ENCODE measurements at regions not wholly inside any gene's neighbourhood (a gene's known extent, or its start where the extent isn't known, plus 50 kb on each side); places are given as distances from the start of the nearest gene placed in this dataset.
"Not testable (repeated sequence)": the region's sequence is repeated elsewhere in the genome, so short reads cannot be mapped to it uniquely, and the experiment has no call there.

GRCh38 chrX:112931900-112932299 is 91.3 kb upstream of the AMOT start:
- no peak overlapping the region for H3K27ac Mint-ChIP-seq (ENCODE audit: low read depth, unreplicated experiment)
- no TSS peak for BruUV-seq (replicated peaks)
- peaks cover 38% of the 10 kb centered on the region for H3K27me3 Mint-ChIP-seq (ENCODE audit: insufficient read depth, unreplicated experiment)
- intact Hi-C loops (cut with micrococcal nuclease) = no loop called here
- no peaks in the 10 kb centered on the region for H3K36me3 Mint-ChIP-seq (ENCODE audit: insufficient read depth, unreplicated experiment)
- TF ChIP-seq CTCF (IDR thresholded peaks at IDR 0.05; ENCODE audit: unreplicated experiment) = no peak
- CTCF ChIA-PET = no interaction called here
- H3K9me3 Mint-ChIP-seq (ENCODE audit: unreplicated experiment) = no peaks in the 10 kb centered on the region
- DNase-seq (ENCODE audit: unreplicated experiment) = no peak
- no peak overlapping the region for H3K4me3 Mint-ChIP-seq (ENCODE audit: unreplicated experiment)
- POLR2A ChIA-PET = no interaction called here
- no peaks in the 10 kb centered on the region for H3K4me1 Mint-ChIP-seq (ENCODE audit: insufficient read depth, unreplicated experiment)

- H3K4me1 Mint-ChIP-seq (ENCODE audit: insufficient read depth, unreplicated experiment) = no peaks in the 10 kb centered on the region
- ChIA-PET CTCF (no interaction called here), POLR2A (no interaction called here)
- TF ChIP-seq CTCF (IDR thresholded peaks at IDR 0.05; ENCODE audit: unreplicated experiment) = no peak
- intact Hi-C loops (cut with micrococcal nuclease) = no loop called here
- H3K27ac Mint-ChIP-seq (ENCODE audit: low read depth, unreplicated experiment) = no peak overlapping the region
- H3K4me3 Mint-ChIP-seq (ENCODE audit: unreplicated experiment) = no peak overlapping the region
- no peaks in the 10 kb centered on the region for H3K9me3 Mint-ChIP-seq (ENCODE audit: unreplicated experiment)
- peaks cover 38% of the 10 kb centered on the region for H3K27me3 Mint-ChIP-seq (ENCODE audit: insufficient read depth, unreplicated experiment)
- no TSS peak for BruUV-seq (replicated peaks)
- no peak for DNase-seq (ENCODE audit: unreplicated experiment)
- no peaks in the 10 kb centered on the region for H3K36me3 Mint-ChIP-seq (ENCODE audit: insufficient read depth, unreplicated experiment)
Observed at GRCh38 chrX:112931478-112931877, 90.8 kb upstream of the AMOT start.

- H3K27ac Mint-ChIP-seq (ENCODE audit: low read depth, unreplicated experiment); BruUV-seq (replicated peaks); H3K4me3 Mint-ChIP-seq (ENCODE audit: unreplicated experiment); H3K4me1 Mint-ChIP-seq (ENCODE audit: insufficient read depth, unreplicated experiment); H3K36me3 Mint-ChIP-seq (ENCODE audit: insufficient read depth, unreplicated experiment); H3K9me3 Mint-ChIP-seq (ENCODE audit: unreplicated experiment); intact Hi-C loops (cut with micrococcal nuclease); POLR2A ChIA-PET; DNase-seq (ENCODE audit: unreplicated experiment); CTCF ChIA-PET: not testable (repeated sequence)
- H3K27me3 Mint-ChIP-seq (ENCODE audit: insufficient read depth, unreplicated experiment) = peaks cover 20% of the 10 kb centered on the region
Observed at GRCh38 chrX:112923381-112923780, 82.8 kb upstream of the AMOT start.

- Mint-ChIP-seq H3K27me3 (ENCODE audit: insufficient read depth, unreplicated experiment) (peaks cover 25% of the 10 kb centered on the region), H3K9me3 (ENCODE audit: unreplicated experiment) (no peaks in the 10 kb centered on the region), H3K36me3 (ENCODE audit: insufficient read depth, unreplicated experiment) (no peaks in the 10 kb centered on the region), H3K27ac (ENCODE audit: low read depth, unreplicated experiment) (no peak overlapping the region), H3K4me3 (ENCODE audit: unreplicated experiment) (no peak overlapping the region), H3K4me1 (ENCODE audit: insufficient read depth, unreplicated experiment) (no peaks in the 10 kb centered on the region)
- peak; percentile 1 for DNase-seq (ENCODE audit: unreplicated experiment)
- TF ChIP-seq CTCF (IDR thresholded peaks at IDR 0.05; ENCODE audit: unreplicated experiment) = peak; percentile 24
- ChIA-PET POLR2A (no interaction called here), CTCF (no interaction called here)
- intact Hi-C loops (cut with micrococcal nuclease) = loop anchor here (5.0 kb wide), 1 partner anchor 828 kb away; no protein-coding TSS in a partner anchor
- BruUV-seq (replicated peaks) = no TSS peak
Observed at GRCh38 chrX:112913807-112914206, 73.2 kb upstream of the AMOT start.

GRCh38 chrX:112910418-112910817 is 69.8 kb upstream of the AMOT start:
- CTCF ChIA-PET = interaction anchor here (0.7 kb wide), 2 partner anchors 731 to 1774 kb away, joined by 3 read pairs; no protein-coding TSS in a partner anchor
- no peak overlapping the region for H3K27ac Mint-ChIP-seq (ENCODE audit: low read depth, unreplicated experiment)
- peaks cover 26% of the 10 kb centered on the region for H3K27me3 Mint-ChIP-seq (ENCODE audit: insufficient read depth, unreplicated experiment)
- POLR2A ChIA-PET = no interaction called here
- no peaks in the 10 kb centered on the region for H3K4me1 Mint-ChIP-seq (ENCODE audit: insufficient read depth, unreplicated experiment)
- DNase-seq (ENCODE audit: unreplicated experiment) = no peak
- no peak overlapping the region for H3K4me3 Mint-ChIP-seq (ENCODE audit: unreplicated experiment)
- H3K9me3 Mint-ChIP-seq (ENCODE audit: unreplicated experiment) = no peaks in the 10 kb centered on the region
- H3K36me3 Mint-ChIP-seq (ENCODE audit: insufficient read depth, unreplicated experiment) = no peaks in the 10 kb centered on the region
- BruUV-seq (replicated peaks) = no TSS peak
- intact Hi-C loops (cut with micrococcal nuclease) = loop anchor here (5.0 kb wide), 1 partner anchor 832 kb away; no protein-coding TSS in a partner anchor
- no peak for TF ChIP-seq CTCF (IDR thresholded peaks at IDR 0.05; ENCODE audit: unreplicated experiment)
